ENCODE measurements at regions not wholly inside any gene's neighbourhood (a gene's known extent, or its start where the extent isn't known, plus 50 kb on each side); places are given as distances from the start of the nearest gene placed in this dataset.
"Not testable (repeated sequence)": the region's sequence is repeated elsewhere in the genome, so short reads cannot be mapped to it uniquely, and the experiment has no call there.

- no peak for DNase-seq (ENCODE audit: low spot score)
Observed at GRCh38 chr2:176963568-176964287, 248.9 kb upstream of the HNRNPA3 start.

- no peak for DNase-seq (ENCODE audit: low spot score)
Observed at GRCh38 chr2:176967911-176968450, 244.6 kb upstream of the HNRNPA3 start.

GRCh38 chr2:176969642-176970359 lies 242.8 kb upstream of the HNRNPA3 start:
- DNase-seq (ENCODE audit: low spot score) = no peak

- no peak for DNase-seq (ENCODE audit: low spot score)
Observed at GRCh38 chr2:176976736-176977685, 235.6 kb upstream of the HNRNPA3 start.

- DNase-seq (ENCODE audit: low spot score) = no peak
Observed at GRCh38 chr2:176978921-176979320, 233.7 kb upstream of the HNRNPA3 start.

- no peak for DNase-seq (ENCODE audit: low spot score)
Observed at GRCh38 chr2:176979981-176980710, 232.4 kb upstream of the HNRNPA3 start.

- no peak for DNase-seq (ENCODE audit: low spot score)
Observed at GRCh38 chr2:176984987-176985386, 227.6 kb upstream of the HNRNPA3 start.

GRCh38 chr2:176985871-176986270 lies 226.7 kb upstream of the HNRNPA3 start:
- DNase-seq (ENCODE audit: low spot score) = no peak

- DNase-seq (ENCODE audit: low spot score) = no peak
Observed at GRCh38 chr2:176986487-176986886, 226.1 kb upstream of the HNRNPA3 start.

GRCh38 chr2:176991411-176991810 lies 221.2 kb upstream of the HNRNPA3 start:
- no peak for DNase-seq (ENCODE audit: low spot score)

- peak; percentile 81 for DNase-seq (ENCODE audit: low spot score)
Observed at GRCh38 chr2:176997074-176997791, 215.4 kb upstream of the HNRNPA3 start.

GRCh38 chr2:176997792-176998169 lies 214.8 kb upstream of the HNRNPA3 start:
- no peak for DNase-seq (ENCODE audit: low spot score)

- peak; percentile 21 for DNase-seq (ENCODE audit: low spot score)
Observed at GRCh38 chr2:176999301-176999700, 213.3 kb upstream of the HNRNPA3 start.

GRCh38 chr2:177000061-177000714 lies 212.4 kb upstream of the HNRNPA3 start:
- no peak for DNase-seq (ENCODE audit: low spot score)

- DNase-seq (ENCODE audit: low spot score) = no peak
Observed at GRCh38 chr2:177000715-177001072, 211.9 kb upstream of the HNRNPA3 start.

- no peak for DNase-seq (ENCODE audit: low spot score)
Observed at GRCh38 chr2:177001334-177001733, 211.3 kb upstream of the HNRNPA3 start.

GRCh38 chr2:177002983-177003382 lies 209.6 kb upstream of the HNRNPA3 start:
- DNase-seq (ENCODE audit: low spot score) = no peak

GRCh38 chr2:177007726-177008125 lies 204.9 kb upstream of the HNRNPA3 start:
- not testable (repeated sequence) for DNase-seq (ENCODE audit: low spot score)

GRCh38 chr2:177008662-177009061 lies 203.9 kb upstream of the HNRNPA3 start:
- DNase-seq (ENCODE audit: low spot score) = not testable (repeated sequence)

GRCh38 chr2:177010146-177010545 lies 202.4 kb upstream of the HNRNPA3 start:
- DNase-seq (ENCODE audit: low spot score) = no peak

Measured in A172 (cell line).